Spleen (tissue), 7 donors: ENCODE measurements at regions not wholly inside any gene's neighbourhood (a gene's known extent, or its start where the extent isn't known, plus 50 kb on each side); places are given as distances from the start of the nearest gene placed in this dataset.

Source experiments
- POLR2A ChIP-seq, 3 donors: fragments of 450-650 bp; IDR thresholded peaks; one replicate each; pipeline ENCODE4 v1.5.1; 2017; ENCODE audit warnings: antibody characterized with exemption in 3 of 3, mild to moderate bottlenecking in 1 of 3
- TF ChIP-seq, protein P1 (sequence below), 11 experiments: fragments of 200-600 bp in 7 of 11; fragments of 450-650 bp in 4 of 11; sonication (generic) in 4 of 11; IDR thresholded peaks in 8 of 11; conservative IDR thresholded peaks in 3 of 11; 1 replicate in 7 of 11; 2 replicates in 4 of 11; pipeline versions ENCODE4 v1.4.0 to v1.8.0; 2016 to 2021; ENCODE audit warnings: antibody characterized with exemption in 11 of 11, inconsistent platforms in 4 of 11, mild to moderate bottlenecking in 1 of 11
- donor health status: DM: no; HTN: no; CAD: no; lungs with moderate emphysema.
- donor health status: DM: no; HTN: no; CAD: no.
- donor health status: DM: no; HTN: no; CAD: no.

DNA sequence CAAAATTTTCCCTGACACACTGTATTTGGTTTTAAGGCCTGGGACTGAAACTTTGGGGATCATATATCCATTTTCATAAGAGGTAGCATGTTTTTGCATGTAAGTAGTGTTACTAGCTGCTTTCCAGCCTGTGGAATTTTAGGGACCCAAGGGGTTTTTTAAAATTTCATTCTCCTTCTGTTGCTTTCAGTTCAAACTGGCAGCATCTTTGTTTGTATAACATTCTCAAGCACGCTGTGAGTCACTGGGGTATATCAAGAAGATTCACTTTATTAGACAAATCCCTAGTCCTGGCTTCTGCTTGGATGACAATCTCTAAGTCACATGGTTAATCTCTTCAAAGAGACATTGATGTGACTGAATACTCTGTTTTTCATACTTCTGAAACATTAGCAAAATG is 479.0 kb downstream of the CYLC2 start:
- TF ChIP-seq, protein P1, sequence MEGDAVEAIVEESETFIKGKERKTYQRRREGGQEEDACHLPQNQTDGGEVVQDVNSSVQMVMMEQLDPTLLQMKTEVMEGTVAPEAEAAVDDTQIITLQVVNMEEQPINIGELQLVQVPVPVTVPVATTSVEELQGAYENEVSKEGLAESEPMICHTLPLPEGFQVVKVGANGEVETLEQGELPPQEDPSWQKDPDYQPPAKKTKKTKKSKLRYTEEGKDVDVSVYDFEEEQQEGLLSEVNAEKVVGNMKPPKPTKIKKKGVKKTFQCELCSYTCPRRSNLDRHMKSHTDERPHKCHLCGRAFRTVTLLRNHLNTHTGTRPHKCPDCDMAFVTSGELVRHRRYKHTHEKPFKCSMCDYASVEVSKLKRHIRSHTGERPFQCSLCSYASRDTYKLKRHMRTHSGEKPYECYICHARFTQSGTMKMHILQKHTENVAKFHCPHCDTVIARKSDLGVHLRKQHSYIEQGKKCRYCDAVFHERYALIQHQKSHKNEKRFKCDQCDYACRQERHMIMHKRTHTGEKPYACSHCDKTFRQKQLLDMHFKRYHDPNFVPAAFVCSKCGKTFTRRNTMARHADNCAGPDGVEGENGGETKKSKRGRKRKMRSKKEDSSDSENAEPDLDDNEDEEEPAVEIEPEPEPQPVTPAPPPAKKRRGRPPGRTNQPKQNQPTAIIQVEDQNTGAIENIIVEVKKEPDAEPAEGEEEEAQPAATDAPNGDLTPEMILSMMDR (IDR thresholded peaks at IDR 0.05 in 8 of 11, conservative IDR thresholded peaks at IDR 0.05 in 3 of 11): no peak
- no peak for TF ChIP-seq POLR2A (IDR thresholded peaks at IDR 0.05)
